ENCODE measurements at regions not wholly inside any gene's neighbourhood (a gene's known extent, or its start where the extent isn't known, plus 50 kb on each side); places are given as distances from the start of the nearest gene placed in this dataset.

DNA sequence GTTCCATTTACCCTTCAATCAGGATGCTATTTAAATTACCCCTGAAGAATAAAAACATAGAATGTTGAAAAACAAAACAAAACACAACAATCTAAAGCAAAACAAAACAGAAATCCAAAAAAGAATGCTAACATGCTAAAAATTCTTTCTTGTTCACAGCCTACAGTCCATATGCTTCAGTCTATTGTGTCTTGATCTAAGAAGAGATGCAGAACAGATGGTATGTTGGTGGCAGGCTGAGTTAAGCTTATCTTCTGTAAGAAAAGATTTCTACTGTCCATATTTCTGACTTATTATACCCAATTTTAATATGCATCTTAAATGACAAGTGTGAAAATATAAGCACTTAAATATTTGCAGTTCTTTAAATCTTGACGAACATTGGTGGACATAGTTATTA lies 356.1 kb upstream of the SLITRK1 start:
- TF ChIP-seq, protein P1, sequence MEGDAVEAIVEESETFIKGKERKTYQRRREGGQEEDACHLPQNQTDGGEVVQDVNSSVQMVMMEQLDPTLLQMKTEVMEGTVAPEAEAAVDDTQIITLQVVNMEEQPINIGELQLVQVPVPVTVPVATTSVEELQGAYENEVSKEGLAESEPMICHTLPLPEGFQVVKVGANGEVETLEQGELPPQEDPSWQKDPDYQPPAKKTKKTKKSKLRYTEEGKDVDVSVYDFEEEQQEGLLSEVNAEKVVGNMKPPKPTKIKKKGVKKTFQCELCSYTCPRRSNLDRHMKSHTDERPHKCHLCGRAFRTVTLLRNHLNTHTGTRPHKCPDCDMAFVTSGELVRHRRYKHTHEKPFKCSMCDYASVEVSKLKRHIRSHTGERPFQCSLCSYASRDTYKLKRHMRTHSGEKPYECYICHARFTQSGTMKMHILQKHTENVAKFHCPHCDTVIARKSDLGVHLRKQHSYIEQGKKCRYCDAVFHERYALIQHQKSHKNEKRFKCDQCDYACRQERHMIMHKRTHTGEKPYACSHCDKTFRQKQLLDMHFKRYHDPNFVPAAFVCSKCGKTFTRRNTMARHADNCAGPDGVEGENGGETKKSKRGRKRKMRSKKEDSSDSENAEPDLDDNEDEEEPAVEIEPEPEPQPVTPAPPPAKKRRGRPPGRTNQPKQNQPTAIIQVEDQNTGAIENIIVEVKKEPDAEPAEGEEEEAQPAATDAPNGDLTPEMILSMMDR (IDR thresholded peaks at IDR 0.05; ENCODE audit: low read length): no peak
- no peak for TF ChIP-seq EZH2 (IDR thresholded peaks at IDR 0.05; ENCODE audit: borderline replicate concordance, low read length)
